ENCODE measurements at regions not wholly inside any gene's neighbourhood (a gene's known extent, or its start where the extent isn't known, plus 50 kb on each side); places are given as distances from the start of the nearest gene placed in this dataset.

DNA sequence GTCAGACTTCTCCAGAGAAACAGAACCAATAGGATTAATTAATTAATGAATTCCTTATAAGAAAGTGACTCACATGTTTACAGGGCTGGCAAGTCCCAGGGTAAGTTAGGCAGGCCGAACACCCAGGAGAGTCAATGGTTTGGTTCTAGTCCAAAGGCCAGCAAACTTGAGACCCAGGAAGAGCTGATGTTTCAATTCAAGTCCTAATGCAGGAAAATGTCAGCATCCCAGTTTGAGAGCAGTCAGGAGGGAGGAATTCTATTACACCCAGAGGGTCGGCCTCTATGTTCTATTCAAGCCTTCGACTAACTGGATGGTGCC is 466.0 kb downstream of the INSC start:
- TF ChIP-seq, protein P1, sequence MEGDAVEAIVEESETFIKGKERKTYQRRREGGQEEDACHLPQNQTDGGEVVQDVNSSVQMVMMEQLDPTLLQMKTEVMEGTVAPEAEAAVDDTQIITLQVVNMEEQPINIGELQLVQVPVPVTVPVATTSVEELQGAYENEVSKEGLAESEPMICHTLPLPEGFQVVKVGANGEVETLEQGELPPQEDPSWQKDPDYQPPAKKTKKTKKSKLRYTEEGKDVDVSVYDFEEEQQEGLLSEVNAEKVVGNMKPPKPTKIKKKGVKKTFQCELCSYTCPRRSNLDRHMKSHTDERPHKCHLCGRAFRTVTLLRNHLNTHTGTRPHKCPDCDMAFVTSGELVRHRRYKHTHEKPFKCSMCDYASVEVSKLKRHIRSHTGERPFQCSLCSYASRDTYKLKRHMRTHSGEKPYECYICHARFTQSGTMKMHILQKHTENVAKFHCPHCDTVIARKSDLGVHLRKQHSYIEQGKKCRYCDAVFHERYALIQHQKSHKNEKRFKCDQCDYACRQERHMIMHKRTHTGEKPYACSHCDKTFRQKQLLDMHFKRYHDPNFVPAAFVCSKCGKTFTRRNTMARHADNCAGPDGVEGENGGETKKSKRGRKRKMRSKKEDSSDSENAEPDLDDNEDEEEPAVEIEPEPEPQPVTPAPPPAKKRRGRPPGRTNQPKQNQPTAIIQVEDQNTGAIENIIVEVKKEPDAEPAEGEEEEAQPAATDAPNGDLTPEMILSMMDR (IDR thresholded peaks at IDR 0.05 in 8 of 11, conservative IDR thresholded peaks at IDR 0.05 in 3 of 11) = no peak
- no peak for TF ChIP-seq POLR2A (IDR thresholded peaks at IDR 0.05)
